ENCODE measurements at regions not wholly inside any gene's neighbourhood (a gene's known extent, or its start where the extent isn't known, plus 50 kb on each side); places are given as distances from the start of the nearest gene placed in this dataset.

GRCh38 chr3:67288466-67289106 is 290.5 kb downstream of the KBTBD8 start:
- no peak for DNase-seq (ENCODE audit: low spot score)

GRCh38 chr3:67289626-67290025 is 291.5 kb downstream of the KBTBD8 start:
- no peak for DNase-seq (ENCODE audit: low spot score)

GRCh38 chr3:67290438-67290837 is 292.3 kb downstream of the KBTBD8 start:
- no peak for DNase-seq (ENCODE audit: low spot score)

GRCh38 chr3:67291287-67292252 is 293.5 kb downstream of the KBTBD8 start:
- DNase-seq (ENCODE audit: low spot score) = no peak

GRCh38 chr3:67292356-67293121 is 294.4 kb downstream of the KBTBD8 start:
- no peak for DNase-seq (ENCODE audit: low spot score)

DNA sequence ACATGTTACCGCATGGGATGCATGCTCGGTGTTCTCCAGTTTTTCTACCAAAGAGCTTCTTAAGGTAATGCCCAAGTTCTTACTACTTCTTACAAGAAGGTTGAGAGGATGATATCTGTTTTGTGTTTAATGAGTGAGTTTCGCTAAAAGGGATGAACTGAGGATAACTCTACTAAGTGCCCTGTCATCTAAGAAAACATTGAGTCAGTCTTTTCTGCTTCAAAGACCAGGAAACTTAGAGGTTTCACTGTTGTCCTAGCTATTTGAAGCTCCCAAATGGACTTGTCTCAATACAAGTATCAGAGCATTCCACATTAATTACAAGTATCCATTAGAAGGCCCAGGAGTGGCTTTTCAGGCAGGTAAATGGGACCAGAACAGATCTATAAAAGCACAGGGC is 296.2 kb downstream of the KBTBD8 start:
- DNase-seq (ENCODE audit: low spot score) = no peak

DNA sequence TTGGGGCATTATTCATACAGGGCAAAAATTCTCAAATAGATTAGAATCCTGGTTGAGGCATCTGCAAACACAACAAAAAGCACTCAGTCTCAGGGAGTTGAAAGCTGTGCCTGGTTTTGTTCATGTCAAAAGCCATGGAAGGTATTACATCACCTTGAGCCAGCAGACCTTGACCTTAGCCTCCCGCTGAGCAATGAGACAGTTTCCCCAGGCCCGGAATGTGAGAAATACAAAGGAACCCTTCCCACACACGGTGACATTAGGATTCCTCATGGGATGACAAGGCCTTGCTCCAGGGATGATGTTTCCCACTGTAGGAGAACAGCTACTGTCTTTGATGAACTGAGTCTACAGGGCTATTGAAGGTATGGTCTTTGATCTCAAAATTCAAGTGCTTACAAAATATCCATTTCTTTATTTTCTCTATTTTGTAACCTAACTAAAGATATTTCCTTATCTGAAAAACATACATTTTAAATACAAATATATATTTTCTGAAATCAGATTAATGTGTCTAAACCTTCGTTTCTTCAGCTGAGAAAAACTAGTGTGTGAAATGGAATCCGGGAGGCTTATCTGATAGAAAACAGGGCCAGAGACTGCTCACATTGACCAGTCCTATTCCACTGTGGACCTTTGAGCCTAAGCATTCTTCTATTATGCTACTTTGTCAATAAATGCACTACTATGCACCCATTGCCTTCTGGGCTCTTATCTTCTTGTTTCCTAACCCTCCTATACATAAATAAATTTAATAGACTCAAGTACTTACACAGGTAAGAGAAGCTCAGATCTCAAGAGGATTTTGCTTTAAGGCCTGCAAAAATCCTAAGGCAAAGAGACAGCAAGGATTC is 298.2 kb downstream of the KBTBD8 start:
- DNase-seq (ENCODE audit: low spot score) = no peak

DNA sequence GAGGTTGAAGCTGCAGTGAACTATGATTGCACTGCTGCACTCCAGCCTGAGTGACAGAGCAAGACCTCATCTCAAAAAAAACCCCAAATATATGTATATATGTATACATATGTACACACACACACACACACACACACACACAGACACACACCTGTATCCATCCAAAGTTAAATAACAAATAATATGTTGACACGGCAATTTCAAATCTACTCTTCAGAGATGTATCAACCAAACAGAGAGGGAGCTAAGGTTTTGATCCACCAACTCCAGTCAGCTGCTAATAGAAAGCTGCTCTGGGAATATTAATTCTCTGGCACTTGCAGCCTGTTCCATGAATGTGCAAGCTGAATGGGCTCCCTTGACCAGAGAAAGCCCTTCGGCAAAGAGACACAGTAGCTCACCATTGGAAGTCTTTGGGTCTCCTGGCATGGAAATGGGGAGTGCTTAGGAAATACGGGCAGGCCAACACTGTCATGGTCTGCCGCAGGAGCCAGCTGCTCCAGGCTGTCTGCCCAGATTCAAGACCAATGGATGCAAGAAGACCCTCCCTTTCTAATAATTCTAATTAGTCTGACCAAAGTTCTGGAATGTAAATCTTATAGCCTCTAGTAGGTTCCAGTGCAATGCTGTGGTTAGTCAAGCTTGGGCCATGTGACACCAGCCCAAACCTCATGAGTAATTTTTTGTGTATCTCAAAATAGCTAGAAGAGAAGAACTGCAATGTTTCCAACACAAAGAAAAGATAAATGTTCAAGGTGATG is 299.8 kb downstream of the KBTBD8 start:
- no peak for DNase-seq (ENCODE audit: low spot score)

GRCh38 chr3:67301556-67301955 is 303.4 kb downstream of the KBTBD8 start:
- no peak for DNase-seq (ENCODE audit: low spot score)

DNA sequence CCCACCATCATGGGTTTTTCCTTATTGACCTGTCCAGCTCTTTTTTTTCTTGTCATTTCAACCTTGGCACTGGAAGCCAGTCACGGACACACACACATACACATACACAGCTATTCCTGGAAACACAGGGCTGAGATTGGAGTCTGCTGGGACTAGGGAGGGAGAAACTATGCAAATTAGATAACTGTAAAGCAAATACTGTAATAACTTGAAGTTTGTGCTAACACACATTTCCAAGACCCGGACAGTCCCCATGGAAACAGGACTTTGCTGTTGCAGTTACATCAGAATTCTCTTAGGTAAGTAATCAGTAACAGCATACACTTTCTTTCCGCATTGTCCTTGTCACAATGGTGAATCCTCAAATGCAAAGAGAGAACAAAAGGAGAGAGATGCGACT is 304.4 kb downstream of the KBTBD8 start:
- no peak for DNase-seq (ENCODE audit: low spot score)

GRCh38 chr3:67305160-67305559 is 307.1 kb downstream of the KBTBD8 start:
- no peak for DNase-seq (ENCODE audit: low spot score)

- DNase-seq (ENCODE audit: low spot score) = no peak
Measured at GRCh38 chr3:67305922-67306321, 307.8 kb downstream of the KBTBD8 start.

DNA sequence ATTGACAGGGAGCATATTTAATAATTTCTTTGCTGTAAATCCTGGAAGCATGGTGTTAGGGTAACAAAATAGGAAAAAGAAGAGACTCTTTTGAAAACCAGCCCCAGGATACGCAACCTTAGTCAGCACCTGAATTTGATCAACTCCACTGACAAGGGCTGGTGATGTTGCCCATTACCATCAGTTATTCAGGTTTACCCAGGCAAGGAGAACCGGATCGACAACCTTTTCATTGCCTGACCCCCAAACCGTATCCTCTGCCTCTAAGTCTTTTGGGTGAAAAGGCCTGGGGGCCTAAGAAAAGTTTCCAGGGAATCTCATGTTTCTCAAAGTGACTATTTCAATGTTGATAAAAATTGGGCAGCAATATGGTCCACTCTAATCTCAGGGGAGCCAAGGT is 313.3 kb downstream of the KBTBD8 start:
- DNase-seq (ENCODE audit: low spot score) = no peak

GRCh38 chr3:67312155-67312554 is 314.0 kb downstream of the KBTBD8 start:
- no peak for DNase-seq (ENCODE audit: low spot score)

- DNase-seq (ENCODE audit: low spot score) = no peak
Measured at GRCh38 chr3:67318162-67318561, 320.1 kb downstream of the KBTBD8 start.

DNA sequence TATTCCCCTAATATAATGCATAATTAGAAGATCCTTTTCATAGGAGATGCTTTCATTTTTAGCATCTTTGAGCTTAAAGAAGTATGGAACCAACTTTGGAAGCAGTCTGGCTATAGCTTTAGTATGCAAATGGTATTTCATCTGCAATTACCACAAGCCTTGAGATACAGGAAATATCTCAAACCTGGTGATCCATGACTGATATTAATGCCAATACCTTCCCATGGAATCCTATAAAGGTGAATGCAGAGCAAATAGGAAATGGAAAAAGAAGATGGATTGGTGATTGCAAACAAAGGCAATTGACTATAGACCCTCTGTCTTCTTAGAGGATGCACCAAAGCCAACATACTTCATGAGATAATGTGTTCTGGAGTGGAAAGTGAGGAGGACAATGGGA is 326.4 kb downstream of the KBTBD8 start:
- no peak for DNase-seq (ENCODE audit: low spot score)

Measured in AG08395 (cell line).